ENCODE measurements at regions not wholly inside any gene's neighbourhood (a gene's known extent, or its start where the extent isn't known, plus 50 kb on each side); places are given as distances from the start of the nearest gene placed in this dataset.

DNA sequence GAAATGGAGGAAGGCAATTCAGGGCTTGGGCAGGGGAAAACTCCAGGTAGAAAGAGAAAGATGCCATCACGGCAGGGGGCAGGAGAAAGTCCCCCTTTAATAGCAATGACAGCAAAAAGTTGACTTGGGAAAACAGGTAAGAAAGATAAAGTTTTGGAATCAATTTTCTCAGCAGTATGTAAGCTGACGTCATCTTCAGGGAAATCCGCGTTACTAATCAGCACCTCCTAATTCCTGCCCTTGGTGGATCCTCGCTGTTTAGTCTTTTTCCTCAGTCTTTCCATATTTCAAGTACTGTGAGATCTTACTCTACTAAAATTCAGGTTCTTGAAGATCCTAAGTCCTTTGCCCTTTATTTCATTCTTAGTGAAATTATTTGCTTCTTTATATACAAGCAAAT, 233.0 kb downstream of the MREG start:
- Histone ChIP-seq H3K4me1 (ENCODE audit: control insufficient read depth in 1 of 2, insufficient read depth in 2 of 2, low read length in 2 of 2) (peaks cover 0 to 11% of the 10 kb centered on the region in 2 donors), H3K27ac (ENCODE audit: low read length) (no peak overlapping the region), H3K27me3 (ENCODE audit: low read depth, low read length) (no peaks in the 10 kb centered on the region), H3K9me3 (ENCODE audit: control insufficient read depth in 1 of 2, low read length in 2 of 2) (no peaks in the 10 kb centered on the region), H3K36me3 (ENCODE audit: control insufficient read depth in 1 of 2, insufficient read depth in 2 of 2, low read length in 2 of 2) (no peaks in the 10 kb centered on the region), H3K4me3 (ENCODE audit: low read depth in 1 of 2, low read length in 2 of 2) (no peak overlapping the region)

DNA sequence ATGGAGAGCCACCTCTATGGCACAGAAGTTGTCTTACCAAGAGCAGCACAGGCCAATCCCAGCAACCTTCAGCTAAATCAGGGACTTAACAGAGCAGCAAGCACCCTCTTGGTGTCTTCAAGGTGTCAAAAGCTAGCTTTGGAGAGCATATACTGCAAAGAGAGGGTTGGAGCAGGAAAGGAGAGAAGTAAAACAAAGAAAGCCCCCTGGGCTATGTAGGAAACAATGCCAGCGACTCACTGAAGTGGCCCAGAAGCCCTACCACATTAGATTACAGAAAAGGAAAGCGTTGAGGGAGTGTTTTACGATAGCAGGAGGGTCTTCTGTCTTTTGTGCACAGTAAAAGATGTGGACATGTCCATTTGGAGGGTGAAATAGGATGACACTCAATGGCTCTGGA, 233.4 kb downstream of the MREG start:
- Histone ChIP-seq H3K36me3 (ENCODE audit: control insufficient read depth in 1 of 2, insufficient read depth in 2 of 2, low read length in 2 of 2) (no peaks in the 10 kb centered on the region), H3K9me3 (ENCODE audit: control insufficient read depth in 1 of 2, low read length in 2 of 2) (no peaks in the 10 kb centered on the region), H3K4me3 (ENCODE audit: low read depth in 1 of 2, low read length in 2 of 2) (no peak overlapping the region), H3K27me3 (ENCODE audit: low read depth, low read length) (no peaks in the 10 kb centered on the region), H3K27ac (ENCODE audit: low read length) (no peak overlapping the region), H3K4me1 (ENCODE audit: control insufficient read depth in 1 of 2, insufficient read depth in 2 of 2, low read length in 2 of 2) (peaks cover 0 to 11% of the 10 kb centered on the region in 2 donors)

DNA sequence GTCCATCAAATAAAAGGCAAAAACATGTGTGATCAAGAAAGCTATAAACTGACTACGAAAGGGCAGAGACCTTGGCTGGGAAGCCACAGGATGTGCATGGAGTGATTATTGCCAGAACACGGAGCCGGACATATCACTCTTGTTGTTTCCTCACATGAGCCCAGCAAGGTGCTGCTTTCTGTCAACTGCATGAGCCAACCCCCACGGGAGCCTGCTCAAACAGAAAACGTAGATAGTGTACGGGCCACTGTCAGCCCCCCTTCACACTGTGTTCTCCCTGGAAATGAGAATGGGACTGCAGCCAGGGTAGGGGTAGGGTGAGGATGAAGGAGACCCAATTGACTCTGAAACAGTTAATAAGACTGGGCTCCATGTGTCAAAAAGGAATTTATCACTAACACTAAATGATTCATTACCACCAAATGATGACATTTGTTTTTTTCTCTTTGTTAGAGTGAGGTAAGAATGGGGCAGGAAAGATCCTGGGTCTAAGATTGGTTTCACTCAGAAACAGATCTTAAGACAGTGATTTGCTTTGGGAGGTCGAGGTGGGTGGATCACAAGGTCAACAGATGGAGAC, 235.8 kb downstream of the MREG start:
- H3K9me3 ChIP-seq (ENCODE audit: control insufficient read depth in 1 of 2, low read length in 2 of 2), result no peaks in the 10 kb centered on the region
- no peaks in the 10 kb centered on the region for H3K27me3 ChIP-seq (ENCODE audit: low read depth, low read length)
- no peaks in the 10 kb centered on the region for H3K36me3 ChIP-seq (ENCODE audit: control insufficient read depth in 1 of 2, insufficient read depth in 2 of 2, low read length in 2 of 2)
- H3K4me1 ChIP-seq (ENCODE audit: control insufficient read depth in 1 of 2, insufficient read depth in 2 of 2, low read length in 2 of 2), result peaks cover 0 to 8% of the 10 kb centered on the region in 2 donors
- peak overlapping the region in 1 of 2 donors; percentile 10 for H3K4me3 ChIP-seq (ENCODE audit: low read depth in 1 of 2, low read length in 2 of 2)
- H3K27ac ChIP-seq (ENCODE audit: low read length), result no peak overlapping the region

DNA sequence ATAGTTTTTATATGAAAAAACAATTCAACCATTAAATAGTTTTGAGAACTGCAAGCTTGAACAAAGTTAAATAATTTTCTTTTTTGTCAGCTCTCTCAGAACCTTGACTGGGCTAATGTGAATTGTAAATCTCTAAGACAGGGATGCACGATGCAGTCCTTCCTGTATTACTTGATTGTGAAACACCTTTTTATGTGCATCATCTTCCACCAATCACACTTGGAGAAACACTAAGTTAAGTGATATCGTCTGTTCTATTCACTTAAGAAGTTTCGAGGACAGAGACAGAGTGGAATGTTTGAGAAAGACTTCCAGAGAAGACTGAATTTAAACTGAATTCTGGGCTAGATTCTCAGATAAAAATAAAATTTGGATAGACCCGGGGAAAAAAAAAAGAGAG, 238.2 kb downstream of the MREG start:
- Histone ChIP-seq H3K27me3 (ENCODE audit: low read depth, low read length) (no peaks in the 10 kb centered on the region), H3K36me3 (ENCODE audit: control insufficient read depth in 1 of 2, insufficient read depth in 2 of 2, low read length in 2 of 2) (no peaks in the 10 kb centered on the region)

DNA sequence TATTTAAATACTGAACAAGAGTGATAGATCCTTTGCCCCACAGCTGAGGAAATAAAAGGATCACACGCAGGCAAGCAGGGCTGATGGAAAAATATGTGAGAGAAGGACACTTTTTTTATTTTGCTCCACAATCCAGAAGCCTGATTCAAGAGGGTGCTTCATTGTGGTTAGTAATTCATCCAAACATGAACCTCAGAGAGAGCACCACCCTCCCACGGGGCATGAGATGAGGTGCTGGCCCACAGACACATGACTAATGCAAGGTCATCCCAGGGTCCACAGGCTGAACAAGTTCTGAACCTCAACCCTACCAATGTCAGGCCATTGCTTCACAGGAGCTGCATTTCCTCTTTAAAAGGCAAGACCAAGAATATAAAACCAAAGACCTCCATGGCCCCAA, 239.6 kb downstream of the MREG start:
- H3K27me3 ChIP-seq (ENCODE audit: low read depth, low read length), result no peaks in the 10 kb centered on the region
- H3K4me1 ChIP-seq (ENCODE audit: control insufficient read depth in 1 of 2, insufficient read depth in 2 of 2, low read length in 2 of 2), result peaks cover 0 to 6% of the 10 kb centered on the region in 2 donors
- H3K9me3 ChIP-seq (ENCODE audit: control insufficient read depth in 1 of 2, low read length in 2 of 2), result no peaks in the 10 kb centered on the region
- H3K4me3 ChIP-seq (ENCODE audit: low read depth in 1 of 2, low read length in 2 of 2), result no peak overlapping the region
- no peaks in the 10 kb centered on the region for H3K36me3 ChIP-seq (ENCODE audit: control insufficient read depth in 1 of 2, insufficient read depth in 2 of 2, low read length in 2 of 2)
- no peak overlapping the region for H3K27ac ChIP-seq (ENCODE audit: low read length)

More for the DNA sequence above, 238.2 kb downstream of the MREG start:
- H3K27ac ChIP-seq (ENCODE audit: low read length), result no peak overlapping the region
- no peak overlapping the region for H3K4me3 ChIP-seq (ENCODE audit: low read depth in 1 of 2, low read length in 2 of 2)
- no peaks in the 10 kb centered on the region for H3K9me3 ChIP-seq (ENCODE audit: control insufficient read depth in 1 of 2, low read length in 2 of 2)
- peaks cover 0 to 6% of the 10 kb centered on the region in 2 donors for H3K4me1 ChIP-seq (ENCODE audit: control insufficient read depth in 1 of 2, insufficient read depth in 2 of 2, low read length in 2 of 2)

DNA sequence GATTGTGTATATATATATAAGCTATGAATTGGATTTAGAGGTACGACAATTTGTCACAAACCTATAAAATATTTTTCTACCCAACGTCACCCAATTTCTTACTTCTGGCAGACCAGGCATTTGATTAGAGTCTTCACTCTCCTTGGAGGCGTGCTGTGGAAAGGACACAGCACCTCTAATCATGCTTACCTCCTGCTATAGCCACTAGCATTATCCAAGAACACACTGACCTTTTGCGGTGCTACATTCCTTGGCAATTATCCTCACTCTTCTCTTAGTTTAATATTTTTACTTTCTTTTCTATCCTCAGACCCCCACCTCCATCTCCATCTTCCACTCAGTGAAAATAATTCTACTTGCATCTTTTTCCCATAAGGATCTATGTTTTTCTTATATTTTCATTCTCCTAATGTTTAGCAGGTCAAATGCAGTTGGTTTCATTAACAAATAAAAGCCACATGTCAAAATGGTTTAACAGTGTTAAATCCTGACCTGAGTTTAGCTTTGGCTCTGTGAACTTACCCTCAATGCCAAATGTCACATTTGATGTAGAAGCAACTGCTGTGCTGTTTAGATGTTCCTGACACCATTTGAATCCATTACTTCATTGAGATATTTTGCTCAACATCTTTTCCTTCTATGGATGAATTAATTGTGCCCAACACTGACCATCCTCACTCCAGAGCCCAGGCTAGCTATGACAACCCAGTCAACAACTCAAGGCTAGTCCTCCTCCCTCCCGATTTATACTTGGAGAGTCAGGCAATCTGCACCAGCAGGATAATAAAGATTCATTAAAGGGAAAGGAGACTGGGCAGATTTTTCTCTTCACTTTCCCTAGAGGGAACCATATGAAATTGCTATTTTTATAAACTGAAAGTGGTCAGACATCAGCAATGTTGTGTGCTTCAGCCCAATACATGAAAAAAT, 240.5 kb downstream of the MREG start:
- no peak overlapping the region for H3K4me3 ChIP-seq (ENCODE audit: low read depth in 1 of 2, low read length in 2 of 2)
- peaks cover 0 to 2% of the 10 kb centered on the region in 2 donors for H3K9me3 ChIP-seq (ENCODE audit: control insufficient read depth in 1 of 2, low read length in 2 of 2)
- H3K4me1 ChIP-seq (ENCODE audit: control insufficient read depth in 1 of 2, insufficient read depth in 2 of 2, low read length in 2 of 2), result peaks cover 0 to 6% of the 10 kb centered on the region in 2 donors
- H3K27ac ChIP-seq (ENCODE audit: low read length), result no peak overlapping the region
- H3K27me3 ChIP-seq (ENCODE audit: low read depth, low read length), result no peaks in the 10 kb centered on the region
- H3K36me3 ChIP-seq (ENCODE audit: control insufficient read depth in 1 of 2, insufficient read depth in 2 of 2, low read length in 2 of 2), result no peaks in the 10 kb centered on the region

DNA sequence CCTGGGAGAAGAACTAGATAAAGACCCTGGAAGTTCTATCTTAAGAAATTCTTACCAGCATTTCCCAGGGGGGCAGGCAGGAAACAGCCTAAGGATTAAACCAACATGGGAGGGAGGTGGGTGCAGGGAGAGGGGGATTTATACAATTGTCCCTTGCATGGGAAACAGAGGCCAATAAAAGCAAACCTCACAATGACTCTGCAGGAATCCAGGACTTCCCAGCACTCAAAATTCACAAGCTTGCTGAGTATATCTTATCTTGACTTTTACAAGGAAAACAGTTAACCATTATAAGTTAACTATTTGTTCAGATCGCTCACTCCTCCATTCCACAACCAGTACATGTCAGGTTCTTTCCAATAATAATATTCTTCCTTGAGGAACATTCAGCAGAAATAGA, 241.3 kb downstream of the MREG start:
- no peaks in the 10 kb centered on the region for H3K27me3 ChIP-seq (ENCODE audit: low read depth, low read length)
- H3K4me1 ChIP-seq (ENCODE audit: control insufficient read depth in 1 of 2, insufficient read depth in 2 of 2, low read length in 2 of 2), result peaks cover 0 to 6% of the 10 kb centered on the region in 2 donors
- no peak overlapping the region for H3K4me3 ChIP-seq (ENCODE audit: low read depth in 1 of 2, low read length in 2 of 2)
- peaks cover 0 to 6% of the 10 kb centered on the region in 2 donors for H3K9me3 ChIP-seq (ENCODE audit: control insufficient read depth in 1 of 2, low read length in 2 of 2)
- H3K36me3 ChIP-seq (ENCODE audit: control insufficient read depth in 1 of 2, insufficient read depth in 2 of 2, low read length in 2 of 2), result no peaks in the 10 kb centered on the region
- no peak overlapping the region for H3K27ac ChIP-seq (ENCODE audit: low read length)

DNA sequence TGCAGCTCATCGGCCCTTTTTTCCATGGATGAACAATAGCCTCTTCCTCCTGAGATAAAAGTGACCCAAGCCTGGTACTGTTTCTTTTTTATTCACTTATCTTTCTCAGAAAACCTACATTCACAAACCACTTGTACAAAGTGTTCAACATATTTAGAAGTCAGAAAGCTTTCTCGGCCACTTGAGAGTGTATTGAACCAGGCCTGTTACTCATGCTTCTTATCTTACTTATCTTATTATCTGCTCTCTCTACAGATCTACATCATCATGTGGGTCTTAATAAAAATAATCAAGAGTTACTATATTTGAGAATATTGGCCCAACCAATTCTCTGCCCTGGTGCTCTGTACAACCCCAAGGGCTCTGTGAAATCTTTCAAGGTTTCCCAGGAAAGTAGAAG, 242.1 kb downstream of the MREG start:
- Histone ChIP-seq H3K36me3 (ENCODE audit: control insufficient read depth in 1 of 2, insufficient read depth in 2 of 2, low read length in 2 of 2) (no peaks in the 10 kb centered on the region), H3K9me3 (ENCODE audit: control insufficient read depth in 1 of 2, low read length in 2 of 2) (peaks cover 0 to 6% of the 10 kb centered on the region in 2 donors), H3K27me3 (ENCODE audit: low read depth, low read length) (no peaks in the 10 kb centered on the region), H3K4me1 (ENCODE audit: control insufficient read depth in 1 of 2, insufficient read depth in 2 of 2, low read length in 2 of 2) (peaks cover 0 to 6% of the 10 kb centered on the region in 2 donors), H3K27ac (ENCODE audit: low read length) (no peak overlapping the region), H3K4me3 (ENCODE audit: low read depth in 1 of 2, low read length in 2 of 2) (no peak overlapping the region)

DNA sequence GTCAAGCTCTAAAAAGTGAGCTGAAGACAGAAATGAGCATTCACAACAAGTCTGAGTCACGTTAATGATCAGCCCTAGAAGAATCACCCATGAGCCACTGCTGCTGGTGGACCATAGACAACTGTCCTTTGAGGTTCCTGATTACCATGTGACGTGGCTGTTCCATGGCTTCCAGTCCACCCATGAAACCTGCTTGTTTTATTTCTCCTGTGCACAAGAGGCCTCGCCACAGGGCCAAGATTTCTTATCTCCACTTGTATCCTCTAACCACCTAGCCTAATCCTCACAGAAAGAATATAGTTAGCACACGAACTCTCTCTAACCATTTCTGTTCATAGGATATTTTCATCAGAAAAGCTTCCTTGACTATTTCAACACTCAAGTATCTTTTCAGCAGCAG, 242.7 kb downstream of the MREG start:
- Histone ChIP-seq H3K4me1 (ENCODE audit: control insufficient read depth in 1 of 2, insufficient read depth in 2 of 2, low read length in 2 of 2) (peaks cover 0 to 6% of the 10 kb centered on the region in 2 donors), H3K4me3 (ENCODE audit: low read depth in 1 of 2, low read length in 2 of 2) (no peak overlapping the region), H3K9me3 (ENCODE audit: control insufficient read depth in 1 of 2, low read length in 2 of 2) (peaks cover 0 to 6% of the 10 kb centered on the region in 2 donors), H3K36me3 (ENCODE audit: control insufficient read depth in 1 of 2, insufficient read depth in 2 of 2, low read length in 2 of 2) (no peaks in the 10 kb centered on the region), H3K27ac (ENCODE audit: low read length) (no peak overlapping the region), H3K27me3 (ENCODE audit: low read depth, low read length) (no peaks in the 10 kb centered on the region)

DNA sequence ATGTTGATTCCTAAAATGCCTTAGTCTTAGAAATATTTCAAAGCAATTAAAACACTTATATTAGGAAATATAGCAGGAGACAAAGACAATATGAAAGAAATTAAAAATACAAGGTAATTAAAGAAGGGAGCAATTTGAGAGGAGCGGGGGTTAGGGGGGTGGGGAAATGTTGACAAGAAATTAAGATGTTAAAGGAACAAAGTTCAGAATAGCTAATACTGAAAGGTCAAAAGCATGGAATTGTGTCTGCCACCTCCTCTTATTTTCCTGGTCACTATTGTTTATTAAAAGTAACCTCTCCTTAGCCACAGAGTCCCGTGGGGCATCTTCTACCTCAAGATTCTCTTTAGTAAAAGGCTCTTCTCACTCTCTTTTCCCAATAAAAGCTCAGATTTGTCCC, 244.1 kb downstream of the MREG start:
- Histone ChIP-seq H3K4me1 (ENCODE audit: control insufficient read depth in 1 of 2, insufficient read depth in 2 of 2, low read length in 2 of 2) (peaks cover 0 to 6% of the 10 kb centered on the region in 2 donors), H3K4me3 (ENCODE audit: low read depth in 1 of 2, low read length in 2 of 2) (no peak overlapping the region), H3K27ac (ENCODE audit: low read length) (no peak overlapping the region), H3K27me3 (ENCODE audit: low read depth, low read length) (no peaks in the 10 kb centered on the region), H3K36me3 (ENCODE audit: control insufficient read depth in 1 of 2, insufficient read depth in 2 of 2, low read length in 2 of 2) (no peaks in the 10 kb centered on the region), H3K9me3 (ENCODE audit: control insufficient read depth in 1 of 2, low read length in 2 of 2) (peaks cover 0 to 6% of the 10 kb centered on the region in 2 donors)

DNA sequence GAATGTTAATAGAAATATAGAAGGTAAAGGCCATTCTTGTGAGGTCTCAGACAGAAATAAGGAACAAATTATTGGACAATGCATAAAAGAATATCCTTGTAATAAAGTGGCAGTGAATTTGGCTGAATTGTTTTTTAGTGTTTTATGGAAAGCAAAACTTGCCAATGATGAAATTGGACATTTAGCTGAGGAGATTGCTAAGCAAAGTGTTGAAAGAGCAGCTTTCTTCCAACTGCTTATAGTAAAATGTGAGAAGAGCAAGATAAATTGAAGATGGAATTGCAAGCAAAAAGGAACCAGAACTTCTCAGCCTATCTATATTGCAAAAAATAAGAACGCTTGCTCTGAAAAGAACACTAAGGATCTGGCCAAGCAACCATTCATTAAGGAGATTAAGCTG, 245.7 kb downstream of the MREG start:
- Histone ChIP-seq H3K4me1 (ENCODE audit: control insufficient read depth in 1 of 2, insufficient read depth in 2 of 2, low read length in 2 of 2) (peaks cover 0 to 2% of the 10 kb centered on the region in 2 donors), H3K27me3 (ENCODE audit: low read depth, low read length) (no peaks in the 10 kb centered on the region)

More for the DNA sequence above, 245.7 kb downstream of the MREG start:
- Histone ChIP-seq H3K4me3 (ENCODE audit: low read depth in 1 of 2, low read length in 2 of 2) (no peak overlapping the region), H3K36me3 (ENCODE audit: control insufficient read depth in 1 of 2, insufficient read depth in 2 of 2, low read length in 2 of 2) (no peaks in the 10 kb centered on the region), H3K27ac (ENCODE audit: low read length) (no peak overlapping the region), H3K9me3 (ENCODE audit: control insufficient read depth in 1 of 2, low read length in 2 of 2) (peaks cover 0 to 6% of the 10 kb centered on the region in 2 donors)
